Erythroblast (primary cell): ENCODE measurements at regions not wholly inside any gene's neighbourhood (a gene's known extent, or its start where the extent isn't known, plus 50 kb on each side); places are given as distances from the start of the nearest gene placed in this dataset.

Experiments
- GATA1 ChIP-seq: IDR thresholded peaks from 2 replicates; pipeline ENCODE4 v1.6.1; 2011; ENCODE audit warnings: low read depth, mild to moderate bottlenecking, control low read depth, low read length, moderate library complexity
- POLR2A ChIP-seq: IDR thresholded peaks from 2 replicates; pipeline ENCODE4 v1.6.1; 2011; ENCODE audit warnings: mild to moderate bottlenecking, low read length

DNA sequence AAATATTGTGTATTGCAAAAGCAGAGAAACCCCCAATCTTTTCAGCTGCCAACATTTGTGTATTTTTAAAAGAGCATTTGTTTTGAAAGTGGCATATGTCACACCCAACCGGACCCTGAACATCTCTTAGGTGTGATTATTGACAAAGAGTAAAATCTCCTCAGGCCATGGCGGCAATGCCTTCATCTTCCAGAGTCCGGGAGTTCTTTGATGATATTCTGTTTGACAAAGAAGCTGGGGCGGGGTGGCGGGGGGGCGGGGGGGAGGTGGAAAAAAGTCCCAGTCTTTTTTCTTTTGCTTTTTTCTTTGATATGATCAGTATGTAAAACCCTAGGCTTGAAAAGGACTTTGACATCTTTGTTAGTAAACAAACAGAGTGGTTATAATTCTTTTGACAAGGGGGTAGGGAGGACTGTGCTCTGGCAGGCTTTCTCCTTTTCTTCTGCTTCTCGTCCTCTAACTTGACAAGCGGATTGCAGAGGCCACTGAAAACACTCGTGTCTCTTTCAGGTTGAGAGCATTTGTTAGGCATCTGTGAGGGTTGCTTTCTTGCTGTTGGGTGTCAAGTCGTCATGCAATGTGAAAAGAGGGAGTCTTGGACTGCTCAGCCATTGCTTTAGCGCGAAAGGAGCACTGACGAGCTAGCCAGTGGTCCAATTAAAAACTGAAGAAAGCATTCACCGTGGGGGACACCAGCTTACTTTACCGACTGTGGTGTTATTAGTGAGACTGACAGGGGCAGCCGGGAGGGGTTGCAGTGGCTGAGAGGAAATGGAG lies 243.2 kb downstream of the NSUN3 start:
- TF ChIP-seq POLR2A = no peak
- no peak for TF ChIP-seq GATA1
